Suprapubic skin (tissue), 4 donors: ENCODE measurements at regions not wholly inside any gene's neighbourhood (a gene's known extent, or its start where the extent isn't known, plus 50 kb on each side); places are given as distances from the start of the nearest gene placed in this dataset.

Source experiments
- DNase-seq, 2 donors: peaks; one replicate each; pipeline ENCODE4 v3.0.0-alpha.2; 2019; ENCODE audit warnings: low spot score in 2 of 2
- H3K27ac ChIP-seq: fragments of 200-600 bp; sonication (generic); one replicate; pipeline ENCODE4 v1.5.1; 2019
- H3K27me3 ChIP-seq: fragments of 200-600 bp; sonication (generic); one replicate; pipeline ENCODE4 v1.5.1; 2019
- H3K36me3 ChIP-seq: fragments of 200-600 bp; sonication (generic); one replicate; pipeline ENCODE4 v1.5.1; 2019
- H3K4me1 ChIP-seq: fragments of 200-600 bp; sonication (generic); one replicate; pipeline ENCODE4 v1.5.1; 2019
- H3K4me3 ChIP-seq: fragments of 200-600 bp; sonication (generic); one replicate; pipeline ENCODE4 v1.5.1; 2019; ENCODE audit warnings: mild to moderate bottlenecking
- H3K9me3 ChIP-seq: fragments of 200-600 bp; sonication (generic); one replicate; pipeline ENCODE4 v1.5.1; 2019
- CTCF ChIP-seq, 2 donors: fragments of 200-600 bp in 1 of 2; fragments of 450-650 bp in 1 of 2; sonication (generic) in 1 of 2; IDR thresholded peaks; one replicate each; pipeline ENCODE4 v1.5.1; 2016 to 2019; ENCODE audit warnings: antibody characterized with exemption in 2 of 2, mild to moderate bottlenecking in 1 of 2, moderate library complexity in 1 of 2
- EP300 ChIP-seq: sonication (generic); formaldehyde crosslinking; IDR thresholded peaks from one replicate; pipeline ENCODE4 v1.6.1; 2017; ENCODE audit warnings: antibody characterized with exemption
- POLR2A ChIP-seq, 2 donors: fragments of 450-650 bp; IDR thresholded peaks; one replicate each; pipeline ENCODE4 v1.6.1; 2017; ENCODE audit warnings: antibody characterized with exemption in 2 of 2, mild to moderate bottlenecking in 2 of 2, moderate library complexity in 2 of 2
- POLR2AphosphoS5 ChIP-seq, 3 donors: sonication (generic); formaldehyde crosslinking; IDR thresholded peaks; one replicate each; pipeline ENCODE4 v1.6.1; 2017; ENCODE audit warnings: antibody characterized with exemption in 3 of 3
- WGBS: methylation state at CpG from one replicate; pipeline ENCODE4 v1.1.5; 2018; 5-methylcytosine and 5-hydroxymethylcytosine counted together

- H3K36me3 ChIP-seq: no peaks in the 10 kb centered on the region
- no peak overlapping the region for H3K4me3 ChIP-seq
- WGBS: 94% methylated on average over 6 of the region's 6 CpGs
- no peak overlapping the region for H3K27ac ChIP-seq
- no peaks in the 10 kb centered on the region for H3K9me3 ChIP-seq
- H3K27me3 ChIP-seq: no peaks in the 10 kb centered on the region
- no peaks in the 10 kb centered on the region for H3K4me1 ChIP-seq
- DNase-seq: no peak
- TF ChIP-seq CTCF (IDR thresholded peaks at IDR 0.05) (no peak), POLR2A (IDR thresholded peaks at IDR 0.05) (no peak), EP300 (no peak), POLR2AphosphoS5 (IDR thresholded peaks at IDR 0.05) (no peak)
These were observed 200.2 kb downstream of the FOXO1 start for GRCh38 chr13:40466272-40466671.

- Histone ChIP-seq H3K4me3 (no peak overlapping the region), H3K36me3 (no peaks in the 10 kb centered on the region), H3K27ac (no peak overlapping the region), H3K27me3 (no peaks in the 10 kb centered on the region), H3K4me1 (no peaks in the 10 kb centered on the region), H3K9me3 (no peaks in the 10 kb centered on the region)
- TF ChIP-seq CTCF (IDR thresholded peaks at IDR 0.05) (no peak), POLR2AphosphoS5 (IDR thresholded peaks at IDR 0.05) (no peak), EP300 (no peak), POLR2A (IDR thresholded peaks at IDR 0.05) (no peak)
- 95% methylated on average over 2 of the region's 2 CpGs for WGBS
- DNase-seq: no peak
These were observed 198.1 kb downstream of the FOXO1 start for GRCh38 chr13:40468227-40468838.

GRCh38 chr13:40469581-40470310 is 196.7 kb downstream of the FOXO1 start:
- H3K4me1 ChIP-seq: no peaks in the 10 kb centered on the region
- no peaks in the 10 kb centered on the region for H3K27me3 ChIP-seq
- no peak for DNase-seq
- H3K36me3 ChIP-seq: no peaks in the 10 kb centered on the region
- TF ChIP-seq CTCF (IDR thresholded peaks at IDR 0.05) (no peak), POLR2AphosphoS5 (IDR thresholded peaks at IDR 0.05) (no peak), EP300 (no peak), POLR2A (IDR thresholded peaks at IDR 0.05) (no peak)
- no peak overlapping the region for H3K4me3 ChIP-seq
- WGBS: 83% methylated on average over 12 of the region's 12 CpGs
- H3K27ac ChIP-seq: peak overlapping the region; percentile 45
- no peaks in the 10 kb centered on the region for H3K9me3 ChIP-seq

GRCh38 chr13:40470660-40471059 is 195.8 kb downstream of the FOXO1 start:
- 61% methylated on average over 4 of the region's 4 CpGs for WGBS
- Histone ChIP-seq H3K4me3 (no peak overlapping the region), H3K9me3 (no peaks in the 10 kb centered on the region), H3K27ac (peak overlapping the region; percentile 54), H3K36me3 (no peaks in the 10 kb centered on the region), H3K27me3 (no peaks in the 10 kb centered on the region), H3K4me1 (no peaks in the 10 kb centered on the region)
- DNase-seq: no peak
- TF ChIP-seq CTCF (IDR thresholded peaks at IDR 0.05) (no peak), POLR2AphosphoS5 (IDR thresholded peaks at IDR 0.05) (no peak), POLR2A (IDR thresholded peaks at IDR 0.05) (no peak), EP300 (no peak)

- TF ChIP-seq CTCF (IDR thresholded peaks at IDR 0.05) (no peak), POLR2AphosphoS5 (IDR thresholded peaks at IDR 0.05) (no peak), EP300 (no peak), POLR2A (IDR thresholded peaks at IDR 0.05) (no peak)
- no peak for DNase-seq
- Histone ChIP-seq H3K27me3 (no peaks in the 10 kb centered on the region), H3K36me3 (no peaks in the 10 kb centered on the region), H3K9me3 (no peaks in the 10 kb centered on the region), H3K27ac (peak overlapping the region; percentile 54), H3K4me1 (no peaks in the 10 kb centered on the region), H3K4me3 (no peak overlapping the region)
- WGBS: 74% methylated on average over 5 of the region's 5 CpGs
These were observed 195.4 kb downstream of the FOXO1 start for GRCh38 chr13:40471076-40471475.
